ENCODE measurements at regions not wholly inside any gene's neighbourhood (a gene's known extent, or its start where the extent isn't known, plus 50 kb on each side); places are given as distances from the start of the nearest gene placed in this dataset.
"Not testable (repeated sequence)": the region's sequence is repeated elsewhere in the genome, so short reads cannot be mapped to it uniquely, and the experiment has no call there.

DNA sequence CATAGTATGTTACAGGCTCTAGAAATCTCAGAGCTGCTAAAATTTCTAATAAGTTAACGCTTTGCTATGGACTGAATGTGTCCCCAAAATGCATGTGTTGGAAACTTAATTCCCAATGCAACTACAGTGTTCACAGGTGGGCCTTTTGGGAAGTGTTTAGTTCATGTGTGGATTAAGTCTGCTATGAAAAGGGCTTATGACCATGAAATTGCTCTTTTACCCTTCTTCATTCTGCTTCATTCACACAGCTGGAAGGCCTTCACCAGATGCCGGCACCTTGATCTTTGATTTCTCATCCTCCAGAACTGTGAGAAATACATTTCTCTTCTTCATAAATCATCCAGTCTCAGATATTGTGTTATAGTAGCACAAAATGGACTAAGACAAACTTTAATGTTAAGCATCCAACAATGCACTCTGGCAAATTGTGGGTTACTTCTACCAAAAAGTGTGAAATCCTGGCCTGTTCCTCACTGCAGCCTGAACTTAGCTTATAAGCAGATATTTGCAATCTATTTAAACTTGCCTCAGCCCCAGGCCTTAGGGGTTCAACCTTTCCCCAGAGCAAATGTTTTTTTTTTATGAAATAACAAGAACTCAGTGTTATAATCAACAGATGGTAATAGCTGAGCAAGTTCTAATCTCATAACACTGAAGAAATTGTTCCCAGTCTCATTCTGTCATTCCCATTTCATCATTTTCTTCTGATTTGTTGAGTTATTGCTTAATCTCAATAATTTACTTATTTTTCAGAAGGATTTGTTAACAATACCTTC, 523.6 kb downstream of the KIF20B start:
- H3K4me3 ChIP-seq (ENCODE audit: low read depth, low read length) = no peak overlapping the region
- no peak for DNase-seq (ENCODE audit: low read depth)
- TF ChIP-seq, protein P1, sequence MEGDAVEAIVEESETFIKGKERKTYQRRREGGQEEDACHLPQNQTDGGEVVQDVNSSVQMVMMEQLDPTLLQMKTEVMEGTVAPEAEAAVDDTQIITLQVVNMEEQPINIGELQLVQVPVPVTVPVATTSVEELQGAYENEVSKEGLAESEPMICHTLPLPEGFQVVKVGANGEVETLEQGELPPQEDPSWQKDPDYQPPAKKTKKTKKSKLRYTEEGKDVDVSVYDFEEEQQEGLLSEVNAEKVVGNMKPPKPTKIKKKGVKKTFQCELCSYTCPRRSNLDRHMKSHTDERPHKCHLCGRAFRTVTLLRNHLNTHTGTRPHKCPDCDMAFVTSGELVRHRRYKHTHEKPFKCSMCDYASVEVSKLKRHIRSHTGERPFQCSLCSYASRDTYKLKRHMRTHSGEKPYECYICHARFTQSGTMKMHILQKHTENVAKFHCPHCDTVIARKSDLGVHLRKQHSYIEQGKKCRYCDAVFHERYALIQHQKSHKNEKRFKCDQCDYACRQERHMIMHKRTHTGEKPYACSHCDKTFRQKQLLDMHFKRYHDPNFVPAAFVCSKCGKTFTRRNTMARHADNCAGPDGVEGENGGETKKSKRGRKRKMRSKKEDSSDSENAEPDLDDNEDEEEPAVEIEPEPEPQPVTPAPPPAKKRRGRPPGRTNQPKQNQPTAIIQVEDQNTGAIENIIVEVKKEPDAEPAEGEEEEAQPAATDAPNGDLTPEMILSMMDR (IDR thresholded peaks at IDR 0.05; ENCODE audit: low read depth, low read length, missing control alignments) = no peak

DNA sequence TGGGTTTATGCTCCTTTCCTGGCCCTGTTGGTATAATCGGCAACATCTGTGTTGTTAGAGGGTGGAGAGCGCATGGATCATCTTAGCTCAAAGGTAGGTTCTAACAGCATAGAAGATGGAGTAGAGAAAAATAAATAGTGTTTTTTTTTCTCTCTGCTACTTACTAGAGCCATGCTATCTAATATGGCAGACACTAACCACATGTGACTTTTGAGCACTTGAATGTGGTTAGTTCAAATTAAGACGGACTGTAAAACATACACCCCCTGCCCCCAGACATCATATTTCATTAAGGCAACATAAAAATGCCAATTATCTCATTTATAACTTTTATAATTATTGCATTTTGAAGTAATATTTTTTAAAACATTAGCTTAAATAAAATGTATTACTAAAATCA, 525.1 kb downstream of the KIF20B start:
- no peak for DNase-seq (ENCODE audit: low read depth)
- H3K4me3 ChIP-seq (ENCODE audit: low read depth, low read length) = no peak overlapping the region
- TF ChIP-seq, protein P1 (IDR thresholded peaks at IDR 0.05; ENCODE audit: low read depth, low read length, missing control alignments) = no peak

DNA sequence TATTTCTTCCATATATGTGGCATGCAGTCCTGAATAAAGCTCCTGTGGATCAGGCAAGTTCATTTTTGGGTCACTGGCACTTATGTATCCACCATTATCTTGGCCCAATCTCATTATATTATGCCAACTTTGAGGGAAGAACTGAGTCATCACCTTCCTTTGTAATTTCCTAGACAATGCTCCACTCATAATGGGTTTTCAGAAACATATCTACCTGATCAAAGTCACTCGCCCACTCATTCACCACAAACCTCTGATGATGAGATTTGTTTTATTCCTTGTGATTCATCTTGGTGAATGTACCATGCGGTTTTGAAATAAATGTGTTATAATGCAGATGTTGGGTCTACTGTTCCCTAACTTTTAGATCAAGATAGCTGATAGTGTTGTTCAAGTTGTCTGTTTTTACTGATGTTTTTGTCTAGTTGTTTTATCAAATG, 525.8 kb downstream of the KIF20B start:
- no peak overlapping the region for H3K4me3 ChIP-seq (ENCODE audit: low read depth, low read length)
- TF ChIP-seq, protein P1 (IDR thresholded peaks at IDR 0.05; ENCODE audit: low read depth, low read length, missing control alignments) = no peak
- no peak for DNase-seq (ENCODE audit: low read depth)

DNA sequence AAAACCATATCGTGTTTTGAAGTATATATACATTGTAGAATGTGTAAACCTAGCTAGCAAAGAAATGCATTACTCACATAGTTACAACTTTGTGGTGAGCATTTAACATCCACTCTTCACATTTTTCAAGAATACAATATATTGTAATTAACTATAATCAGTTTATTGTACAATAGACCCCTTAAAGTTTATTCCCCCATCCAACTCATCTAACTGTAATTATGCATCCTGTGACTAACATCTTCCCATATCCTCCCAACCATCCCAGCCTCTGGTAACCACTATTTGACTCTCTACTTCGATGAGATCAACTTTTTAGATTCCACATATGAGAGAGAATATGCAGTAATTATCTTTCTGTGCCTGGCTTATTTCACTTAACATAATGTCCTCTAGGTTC, 526.4 kb downstream of the KIF20B start:
- no peak for DNase-seq (ENCODE audit: low read depth)
- no peak overlapping the region for H3K4me3 ChIP-seq (ENCODE audit: low read depth, low read length)
- TF ChIP-seq, protein P1 (IDR thresholded peaks at IDR 0.05; ENCODE audit: low read depth, low read length, missing control alignments) = no peak

DNA sequence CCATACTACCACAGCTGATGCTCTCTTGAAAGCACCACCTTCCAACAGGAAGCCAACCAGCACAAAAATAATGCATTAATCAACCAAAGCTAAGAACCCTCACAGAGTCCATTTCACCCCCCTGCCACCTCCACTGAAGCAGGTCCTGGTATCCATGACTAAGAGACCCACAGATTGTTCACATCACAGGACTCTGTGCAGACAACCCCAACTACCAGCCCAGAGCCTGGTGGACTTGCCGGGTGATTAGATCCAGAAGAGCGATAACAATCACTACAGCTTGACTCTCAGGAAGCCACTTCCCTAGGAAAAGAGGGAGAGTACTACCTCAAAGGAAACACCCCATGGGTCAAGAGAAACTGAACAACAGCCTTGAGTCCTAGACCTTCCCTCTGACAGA, 528.1 kb downstream of the KIF20B start:
- DNase-seq (ENCODE audit: low read depth) = no peak
- TF ChIP-seq, protein P1 (IDR thresholded peaks at IDR 0.05; ENCODE audit: low read depth, low read length, missing control alignments) = no peak
- H3K4me3 ChIP-seq (ENCODE audit: low read depth, low read length) = no peak overlapping the region

DNA sequence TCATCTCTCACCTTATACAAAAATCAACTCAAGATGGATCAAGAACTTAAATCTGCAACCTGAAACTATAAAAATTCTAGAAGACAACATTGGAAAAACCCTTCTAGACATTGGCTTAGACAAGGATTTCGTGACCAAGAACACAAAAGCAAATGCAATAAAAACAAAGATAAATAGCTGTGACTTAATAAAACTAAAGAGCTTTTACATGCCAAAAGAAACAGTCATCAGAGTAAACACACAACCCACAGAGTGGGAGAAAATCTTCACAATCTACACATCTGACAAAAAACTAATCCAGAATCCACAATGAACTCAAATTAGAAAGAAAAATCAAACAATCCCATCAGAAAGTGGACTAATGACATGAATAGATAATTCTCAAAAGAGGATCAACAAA, 532.4 kb downstream of the KIF20B start:
- DNase-seq (ENCODE audit: low read depth); H3K4me3 ChIP-seq (ENCODE audit: low read depth, low read length): not testable (repeated sequence)

DNA sequence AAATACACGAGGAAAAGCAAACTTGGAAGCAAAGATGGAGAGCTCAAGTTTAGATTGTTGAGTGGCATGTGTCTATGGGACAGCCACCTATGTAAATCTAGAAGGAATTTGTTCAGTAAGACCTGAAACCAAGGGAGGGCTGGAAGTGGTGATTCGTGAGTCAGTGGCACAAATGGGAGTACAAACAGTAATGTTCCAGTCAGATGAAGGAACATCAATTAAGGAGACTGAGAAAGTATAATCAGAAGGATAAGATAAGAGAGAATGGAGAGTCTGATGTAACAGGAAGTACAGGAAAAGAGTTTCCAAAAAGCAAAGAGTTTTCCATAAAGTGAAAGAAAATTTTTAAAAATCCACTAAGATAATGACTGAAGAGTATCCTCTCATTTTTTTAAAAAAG, 544.2 kb downstream of the KIF20B start:
- no peak for DNase-seq (ENCODE audit: low read depth)
- TF ChIP-seq, protein P1 (IDR thresholded peaks at IDR 0.05; ENCODE audit: low read depth, low read length, missing control alignments) = no peak

DNA sequence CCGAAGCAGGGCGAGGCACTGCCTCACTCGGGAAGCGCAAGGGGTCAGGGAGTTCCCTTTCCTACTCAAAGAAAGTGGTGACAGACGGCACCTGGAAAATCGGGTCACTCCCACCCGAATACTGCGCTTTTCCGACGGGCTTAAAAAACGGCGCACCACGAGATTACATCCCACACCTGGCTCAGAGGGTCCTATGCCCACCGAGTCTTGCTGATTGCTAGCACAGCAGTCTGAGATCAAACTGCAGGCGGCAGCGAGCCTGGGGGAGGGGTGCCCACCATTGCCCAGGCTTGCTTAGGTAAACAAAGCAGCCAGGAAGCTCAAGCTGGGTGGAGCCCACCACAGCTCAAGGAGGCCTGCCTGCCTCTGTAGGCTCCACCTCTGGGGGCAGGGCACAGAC, 549.4 kb downstream of the KIF20B start:
- H3K4me3 ChIP-seq (ENCODE audit: low read depth, low read length); DNase-seq (ENCODE audit: low read depth): not testable (repeated sequence)

More for the DNA sequence above, 544.2 kb downstream of the KIF20B start:
- H3K4me3 ChIP-seq (ENCODE audit: low read depth, low read length) = no peak overlapping the region

Data from GM12864 (cell line).